A549 (cell line): ENCODE measurements at regions not wholly inside any gene's neighbourhood (a gene's known extent, or its start where the extent isn't known, plus 50 kb on each side); places are given as distances from the start of the nearest gene placed in this dataset.

Experiments used
- ATAC-seq, 2 experiments: fragments of 200-7000 bp in 1 of 2; fragments of >200 bp in 1 of 2; cut with Nextera tagmentation in 1 of 2; cut with Tn5 transposase in 1 of 2; 3 replicates each; pipeline versions ENCODE4 v1.8.0 to v1.9.1; 2018 to 2020; ENCODE audit warnings: mild to moderate bottlenecking in 1 of 2, moderate library complexity in 1 of 2
- CTCF ChIA-PET: fragments of 300-600 bp; sonication (Branson Sonifier 250); formaldehyde crosslinking; extraction: SDS; loops from one replicate; lab custom pipeline; 2021; ENCODE audit warnings: antibody characterized with exemption, inconsistent platforms; lab: Yijun Ruan, JAX
- POLR2A ChIA-PET: fragments of 350-600 bp; formaldehyde crosslinking; extraction: SDS; loops from one replicate; lab custom pipeline; 2021; ENCODE audit warnings: antibody characterized with exemption, inconsistent platforms; lab: Yijun Ruan, JAX
- DNase-seq, 2 experiments: peaks; one replicate each; pipeline versions ENCODE4 v3.0.0 to v3.0.0-alpha.2; 2011 to 2016; ENCODE audit warnings: low read depth in 1 of 2, low spot score in 1 of 2
- FAIRE-seq: peaks from 2 replicates; lab custom pipeline; 2011; peaks lifted over from hg19 to GRCh38; lab: Jason Lieb, UNC
- H3K27ac ChIP-seq, 2 experiments: fragments of >200 bp; sonication (Bioruptor Twin); formaldehyde crosslinking; 3 replicates each; pipeline ENCODE4 v1.5.1; 2016 to 2017
- H3K4me1 ChIP-seq: fragments of >200 bp; sonication (Bioruptor Twin); formaldehyde crosslinking; 3 replicates; pipeline ENCODE4 v1.6.1; 2016
- H3K4me2 ChIP-seq: fragments of >200 bp; sonication (Bioruptor Twin); formaldehyde crosslinking; 3 replicates; pipeline ENCODE4 v1.6.1; 2016
- H3K4me3 ChIP-seq: fragments of >200 bp; sonication (Bioruptor Twin); formaldehyde crosslinking; 3 replicates; pipeline ENCODE4 v1.5.1; 2016
- H3K9me3 ChIP-seq: fragments of >200 bp; sonication (Bioruptor Twin); formaldehyde crosslinking; 3 replicates; pipeline ENCODE4 v1.6.1; 2016
- BCL3 ChIP-seq: fragments of >200 bp; sonication (Bioruptor Twin); formaldehyde crosslinking; IDR thresholded peaks from 3 replicates; pipeline ENCODE4 v1.6.1; 2016
- CBX2 ChIP-seq: fragments of 200-600 bp; sonication (generic); IDR thresholded peaks from 2 replicates; pipeline ENCODE4 v1.6.1; 2016; ENCODE audit warnings: low read depth, mild to moderate bottlenecking, borderline replicate concordance
- CBX8 ChIP-seq: fragments of 200-600 bp; sonication (generic); IDR thresholded peaks from 2 replicates; pipeline ENCODE4 v1.6.1; 2016
- CTCF ChIP-seq: fragments of >200 bp; sonication (Bioruptor Twin); formaldehyde crosslinking; IDR thresholded peaks from 3 replicates; pipeline ENCODE4 v1.5.1; 2016
- E2F6 ChIP-seq: IDR thresholded peaks from 2 replicates; pipeline ENCODE4 v1.6.1; 2012; ENCODE audit warnings: low read depth, borderline replicate concordance
- EHMT2 ChIP-seq: fragments of 200-600 bp; sonication (generic); IDR thresholded peaks from 2 replicates; pipeline ENCODE4 v1.6.1; 2016; ENCODE audit warnings: antibody characterized with exemption, low read depth, mild to moderate bottlenecking, moderate library complexity
- ELK1 ChIP-seq: fragments of 150-350 bp; IDR thresholded peaks from 2 replicates; pipeline ENCODE4 v1.6.1; 2014; ENCODE audit warnings: low read depth, mild to moderate bottlenecking, low read length
- EP300 ChIP-seq, 2 experiments: fragments of >200 bp; sonication (Bioruptor Twin); formaldehyde crosslinking; IDR thresholded peaks; 2 replicates in 1 of 2; 3 replicates in 1 of 2; pipeline ENCODE4 v1.6.1; 2016 to 2017
- ESRRA ChIP-seq: fragments of 150-350 bp; IDR thresholded peaks from 2 replicates; pipeline ENCODE4 v1.6.1; 2014; ENCODE audit warnings: mild to moderate bottlenecking, low read length, borderline replicate concordance
- HMGXB4 ChIP-seq: fragments of 250-450 bp; sonication (Bioruptor Pico); IDR thresholded peaks from 2 replicates; pipeline ENCODE4 v1.5.0; 2021; ENCODE audit warnings: mild to moderate bottlenecking, moderate library complexity, borderline replicate concordance
- HOXB13 ChIP-seq: fragments of 250-450 bp; sonication (Bioruptor Pico); IDR thresholded peaks from 2 replicates; pipeline ENCODE4 v1.5.0; 2020; ENCODE audit warnings: low read depth, mild to moderate bottlenecking, moderate library complexity
- KDM5A ChIP-seq: fragments of 200-600 bp; sonication (generic); IDR thresholded peaks from 2 replicates; pipeline ENCODE4 v1.6.1; 2016; ENCODE audit warnings: antibody characterized with exemption, mild to moderate bottlenecking
- MAFK ChIP-seq: fragments of 450-650 bp; IDR thresholded peaks from 2 replicates; pipeline ENCODE4 v1.6.1; 2014; ENCODE audit not compliant: partially characterized antibody
- MAZ ChIP-seq: fragments of 150-350 bp; IDR thresholded peaks from 2 replicates; pipeline ENCODE4 v1.6.1; 2014; ENCODE audit warnings: antibody characterized with exemption, low read depth, low read length, borderline replicate concordance
- NPAS2 ChIP-seq: fragments of 250-450 bp; sonication (Bioruptor Pico); IDR thresholded peaks from 2 replicates; pipeline ENCODE4 v1.8.0; 2022; ENCODE audit warnings: mild to moderate bottlenecking, moderate library complexity, borderline replicate concordance
- PHF8 ChIP-seq: fragments of 200-600 bp; sonication (generic); IDR thresholded peaks from 2 replicates; pipeline ENCODE4 v1.6.1; 2016; ENCODE audit warnings: low read depth, mild to moderate bottlenecking, antibody characterized with exemption, moderate library complexity, borderline replicate concordance
- RAD21 ChIP-seq, 2 experiments: fragments of >200 bp in 1 of 2; sonication (Bioruptor Twin) in 1 of 2; formaldehyde crosslinking in 1 of 2; IDR thresholded peaks in 1 of 2; conservative IDR thresholded peaks in 1 of 2; 2 replicates in 1 of 2; 3 replicates in 1 of 2; pipeline ENCODE4 v1.6.1; 2012 to 2018; ENCODE audit warnings: inconsistent platforms in 1 of 2
- RARB ChIP-seq: fragments of 250-450 bp; sonication (Bioruptor Pico); IDR thresholded peaks from 2 replicates; pipeline ENCODE4 v1.8.0; 2021; ENCODE audit warnings: mild to moderate bottlenecking, moderate library complexity
- RCOR1 ChIP-seq: fragments of 150-350 bp; IDR thresholded peaks from 2 replicates; pipeline ENCODE4 v1.6.1; 2014; ENCODE audit warnings: antibody characterized with exemption, low read length, low read depth
- RNF2 ChIP-seq: fragments of 200-600 bp; sonication (generic); IDR thresholded peaks from 2 replicates; pipeline ENCODE4 v1.6.1; 2016; ENCODE audit warnings: low read depth, mild to moderate bottlenecking, antibody characterized with exemption, moderate library complexity, borderline replicate concordance
- SMC3 ChIP-seq: fragments of >200 bp; sonication (Bioruptor Twin); formaldehyde crosslinking; IDR thresholded peaks from 3 replicates; pipeline ENCODE4 v1.6.1; 2018; ENCODE audit warnings: inconsistent platforms
- TFCP2L1 ChIP-seq: fragments of 250-450 bp; sonication (Bioruptor Pico); IDR thresholded peaks from 2 replicates; pipeline ENCODE4 v1.5.0; 2021; ENCODE audit warnings: mild to moderate bottlenecking
- ZFP36 ChIP-seq: fragments of 450-650 bp; IDR thresholded peaks from 2 replicates; pipeline ENCODE4 v1.6.1; 2014; ENCODE audit warnings: borderline replicate concordance; ENCODE audit not compliant: partially characterized antibody
- WGBS: methylation state at CpG from one replicate; pipeline ENCODE4 v1.1.6; 2017; ENCODE audit errors: missing lambda C conversion rate; 5-methylcytosine and 5-hydroxymethylcytosine counted together

GRCh38 chr12:97398704-97399103 lies 63.9 kb upstream of the RMST start:
- ATAC-seq: no peak

GRCh38 chr12:97404093-97404492 lies 58.5 kb upstream of the RMST start:
- DNase-seq (no peak), ATAC-seq (no peak), FAIRE-seq (no peak)
- POLR2A ChIA-PET: no interaction called here
- CTCF ChIA-PET: interaction anchor here (0.7 to 2.6 kb wide), 19 partner anchors 9 to 827 kb away, joined by 3 to 9 read pairs (median 3); no protein-coding TSS in a partner anchor
- no peaks in the 10 kb centered on the region for H3K4me1 ChIP-seq
- H3K4me3 ChIP-seq: no peak overlapping the region
- no peak for TF ChIP-seq ZFP36
- TF ChIP-seq BCL3: no peak
- no peak for TF ChIP-seq EP300 (IDR thresholded peaks at IDR 0.05)
- TF ChIP-seq RCOR1: no peak
- TF ChIP-seq CBX2: no peak
- no peak for TF ChIP-seq NPAS2 (CRISPR knock-in tag)
- no peak for TF ChIP-seq CBX8
- TF ChIP-seq HOXB13 (CRISPR knock-in tag): no peak
- no peak for TF ChIP-seq MAZ
- no peak for TF ChIP-seq TFCP2L1 (CRISPR knock-in tag)
- no peak for TF ChIP-seq PHF8
- TF ChIP-seq EHMT2: no peak
- TF ChIP-seq RARB (CRISPR knock-in tag): no peak
- 0% methylated on average over 1 of the region's 1 CpG for WGBS
- H3K9me3 ChIP-seq: no peaks in the 10 kb centered on the region
- no peak overlapping the region for H3K27ac ChIP-seq
- no peak overlapping the region for H3K4me2 ChIP-seq

More at GRCh38 chr12:97398704-97399103, 63.9 kb upstream of the RMST start:
- TF ChIP-seq ESRRA: no peak
- no peak for TF ChIP-seq RNF2
- TF ChIP-seq KDM5A: no peak
- no peak for TF ChIP-seq E2F6
- TF ChIP-seq HMGXB4: no peak
- TF ChIP-seq, all 56 proteins: peak for 0
- Histone ChIP-seq H3K27ac (no peak overlapping the region), H3K9me3 (no peaks in the 10 kb centered on the region), H3K4me3 (no peak overlapping the region), H3K4me1 (no peaks in the 10 kb centered on the region), H3K4me2 (no peak overlapping the region)
- FAIRE-seq: no peak
- 36% methylated on average over 4 of the region's 4 CpGs for WGBS
- ChIA-PET CTCF (no interaction called here), POLR2A (no interaction called here)
- DNase-seq: no peak

GRCh38 chr12:97404543-97404942 lies 58.1 kb upstream of the RMST start:
- CTCF ChIA-PET: interaction anchor here (0.7 to 2.6 kb wide), 22 partner anchors 9 to 827 kb away, joined by 3 to 9 read pairs (median 3); no protein-coding TSS in a partner anchor
- no peaks in the 10 kb centered on the region for H3K9me3 ChIP-seq
- TF ChIP-seq RAD21 (conservative IDR thresholded peaks at IDR 0.05 in 1 of 2, IDR thresholded peaks at IDR 0.05 in 1 of 2) (peak; percentile 51 to 67; a peak in 4 of 5 replicates), CTCF (peak; percentile 44), RARB (CRISPR knock-in tag) (no peak), SMC3 (peak; percentile 50), ELK1 (no peak), RNF2 (no peak), MAFK (no peak)
- no peak for FAIRE-seq
- 2% methylated on average over 2 of the region's 2 CpGs for WGBS
- no peaks in the 10 kb centered on the region for H3K4me1 ChIP-seq
- DNase-seq: peak; percentile 25 to 63
- H3K4me2 ChIP-seq: no peak overlapping the region
- no peak overlapping the region for H3K4me3 ChIP-seq
- peak; percentile 89 to 92 for ATAC-seq
- H3K27ac ChIP-seq: no peak overlapping the region
- POLR2A ChIA-PET: no interaction called here
